Spinal cord (tissue), 9 donors: ENCODE measurements at regions not wholly inside any gene's neighbourhood (a gene's known extent, or its start where the extent isn't known, plus 50 kb on each side); places are given as distances from the start of the nearest gene placed in this dataset.
A peak's percentile ranks its signal among the peaks of the same experiment; 100 is the strongest.

ENCODE experiments used
- DNase-seq, 6 donors: peaks; one replicate each; pipeline versions ENCODE4 v3.0.0 to v3.0.0-alpha.2; 2013 to 2015; ENCODE audit warnings: low spot score in 6 of 6, low read depth in 4 of 6
- H3K27ac ChIP-seq: one replicate; pipeline ENCODE4 v1.5.1; 2013; ENCODE audit warnings: low read depth, low read length, control low read depth
- H3K27me3 ChIP-seq: one replicate; pipeline ENCODE4 v1.6.1; 2013; ENCODE audit warnings: low read length; ENCODE audit not compliant: control insufficient read depth, insufficient read depth
- H3K36me3 ChIP-seq: one replicate; pipeline ENCODE4 v1.6.1; 2013; ENCODE audit warnings: low read length; ENCODE audit not compliant: control insufficient read depth, insufficient read depth
- H3K4me1 ChIP-seq: one replicate; pipeline ENCODE4 v1.6.1; 2013; ENCODE audit warnings: low read length; ENCODE audit not compliant: control insufficient read depth, insufficient read depth
- H3K4me3 ChIP-seq: one replicate; pipeline ENCODE4 v1.5.1; 2013; ENCODE audit warnings: low read depth, low read length, control low read depth
- H3K9me3 ChIP-seq: one replicate; pipeline ENCODE4 v1.6.1; 2013; ENCODE audit warnings: low read length; ENCODE audit not compliant: control insufficient read depth, insufficient read depth
- WGBS: methylation state at CpG from one replicate; pipeline ENCODE4 v1.1.5; 2013; ENCODE audit warnings: missing lambda C conversion rate; ENCODE audit not compliant: insufficient coverage; 5-methylcytosine and 5-hydroxymethylcytosine counted together
- donor health status: healthy.

DNA sequence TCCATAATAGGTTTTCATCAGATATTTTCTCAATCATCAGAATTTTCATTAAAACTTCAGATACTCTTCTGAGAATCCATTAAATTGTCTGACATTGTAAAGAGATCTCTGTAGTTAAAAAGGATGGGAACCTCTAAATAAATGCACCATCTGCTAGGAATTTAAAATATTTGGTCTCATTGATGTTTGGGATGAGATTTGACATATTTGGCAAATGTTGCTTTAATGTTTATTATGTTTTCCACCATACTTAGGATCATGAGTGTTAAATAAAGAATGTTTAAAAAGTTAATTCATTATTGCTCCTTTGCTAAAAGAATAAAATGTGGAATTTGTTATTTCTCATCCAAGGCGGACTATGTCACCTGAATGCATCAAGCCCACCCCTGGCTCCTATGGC is 85.5 kb upstream of the VANGL1 start:
- no CpG with 5 or more reads among the region's 1 CpG for WGBS
- no peaks in the 10 kb centered on the region for H3K4me1 ChIP-seq
- no peak overlapping the region for H3K4me3 ChIP-seq
- DNase-seq: no peak
- H3K36me3 ChIP-seq: no peaks in the 10 kb centered on the region
- no peaks in the 10 kb centered on the region for H3K27me3 ChIP-seq
- no peaks in the 10 kb centered on the region for H3K9me3 ChIP-seq
- no peak overlapping the region for H3K27ac ChIP-seq

DNA sequence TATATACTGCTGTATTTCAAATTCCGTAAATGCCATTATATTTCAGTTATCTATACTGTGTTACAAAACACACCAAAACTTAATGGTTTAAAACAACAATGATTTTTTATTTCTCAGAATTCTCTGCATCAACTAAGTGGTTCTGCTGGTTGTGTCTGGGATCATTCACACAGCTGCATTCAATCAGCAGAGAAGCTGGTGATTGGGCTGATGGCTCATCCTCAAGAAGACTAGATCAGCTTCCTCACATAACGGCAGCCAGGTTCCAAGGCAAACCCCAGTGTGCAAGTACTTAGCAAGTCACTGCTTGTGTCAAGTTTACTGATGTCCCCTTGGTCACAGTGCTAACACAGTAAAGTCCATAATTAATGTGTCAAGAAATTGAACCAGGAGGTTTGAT is 86.3 kb upstream of the VANGL1 start:
- no CpG with 5 or more reads among the region's 2 CpGs for WGBS
- DNase-seq: no peak
- H3K27ac ChIP-seq: no peak overlapping the region

DNA sequence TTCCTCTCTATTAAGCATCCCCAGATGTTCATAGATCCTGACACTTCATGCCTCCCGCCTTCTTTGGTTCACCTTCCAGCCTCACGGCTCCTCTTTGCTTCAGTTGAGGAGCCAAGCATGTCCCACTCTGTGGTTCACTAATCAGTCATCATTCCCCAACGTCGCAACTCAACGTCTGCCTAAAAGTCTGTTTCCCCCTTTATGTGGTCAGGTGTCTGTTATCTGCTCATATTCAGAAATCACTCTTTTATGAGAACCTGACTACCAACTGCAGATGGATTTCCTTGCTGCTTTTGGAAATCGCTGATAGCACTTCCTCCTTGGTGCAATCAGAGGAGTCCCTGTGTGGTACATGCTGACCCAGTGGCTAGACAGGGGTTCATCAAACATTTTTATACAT is 94.1 kb upstream of the VANGL1 start:
- Histone ChIP-seq H3K4me1 (peaks cover 4% of the 10 kb centered on the region), H3K27ac (no peak overlapping the region), H3K27me3 (no peaks in the 10 kb centered on the region), H3K4me3 (no peak overlapping the region), H3K9me3 (no peaks in the 10 kb centered on the region), H3K36me3 (no peaks in the 10 kb centered on the region)
- DNase-seq: no peak
- WGBS: 63% methylated on average over 3 of the region's 6 CpGs

More for the DNA sequence above, 86.3 kb upstream of the VANGL1 start:
- Histone ChIP-seq H3K9me3 (no peaks in the 10 kb centered on the region), H3K4me1 (no peaks in the 10 kb centered on the region), H3K27me3 (no peaks in the 10 kb centered on the region), H3K4me3 (no peak overlapping the region), H3K36me3 (no peaks in the 10 kb centered on the region)

DNA sequence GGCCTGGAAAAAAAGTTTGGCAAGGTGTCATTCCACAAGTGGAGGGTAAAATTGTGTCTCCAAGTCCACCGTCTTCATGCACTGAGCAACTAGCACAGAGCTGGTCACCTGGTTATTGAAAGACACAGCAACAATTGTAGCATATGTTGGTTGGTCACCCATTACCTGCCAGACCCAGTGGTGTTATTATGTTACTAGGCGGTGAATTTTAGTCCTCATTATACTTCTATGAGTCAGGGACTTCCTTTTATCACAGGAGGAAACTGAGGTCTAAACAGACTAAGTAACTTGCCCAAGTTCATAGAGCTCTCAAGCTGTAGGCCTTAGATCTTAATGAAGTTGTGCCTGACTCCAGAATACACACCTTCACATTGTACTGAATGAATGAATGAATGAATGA is 94.9 kb upstream of the VANGL1 start:
- Histone ChIP-seq H3K4me3 (no peak overlapping the region), H3K4me1 (peaks cover 4% of the 10 kb centered on the region), H3K27me3 (no peaks in the 10 kb centered on the region), H3K27ac (no peak overlapping the region), H3K36me3 (no peaks in the 10 kb centered on the region), H3K9me3 (no peaks in the 10 kb centered on the region)
- WGBS: 100% methylated on average over 1 of the region's 2 CpGs
- DNase-seq: no peak

DNA sequence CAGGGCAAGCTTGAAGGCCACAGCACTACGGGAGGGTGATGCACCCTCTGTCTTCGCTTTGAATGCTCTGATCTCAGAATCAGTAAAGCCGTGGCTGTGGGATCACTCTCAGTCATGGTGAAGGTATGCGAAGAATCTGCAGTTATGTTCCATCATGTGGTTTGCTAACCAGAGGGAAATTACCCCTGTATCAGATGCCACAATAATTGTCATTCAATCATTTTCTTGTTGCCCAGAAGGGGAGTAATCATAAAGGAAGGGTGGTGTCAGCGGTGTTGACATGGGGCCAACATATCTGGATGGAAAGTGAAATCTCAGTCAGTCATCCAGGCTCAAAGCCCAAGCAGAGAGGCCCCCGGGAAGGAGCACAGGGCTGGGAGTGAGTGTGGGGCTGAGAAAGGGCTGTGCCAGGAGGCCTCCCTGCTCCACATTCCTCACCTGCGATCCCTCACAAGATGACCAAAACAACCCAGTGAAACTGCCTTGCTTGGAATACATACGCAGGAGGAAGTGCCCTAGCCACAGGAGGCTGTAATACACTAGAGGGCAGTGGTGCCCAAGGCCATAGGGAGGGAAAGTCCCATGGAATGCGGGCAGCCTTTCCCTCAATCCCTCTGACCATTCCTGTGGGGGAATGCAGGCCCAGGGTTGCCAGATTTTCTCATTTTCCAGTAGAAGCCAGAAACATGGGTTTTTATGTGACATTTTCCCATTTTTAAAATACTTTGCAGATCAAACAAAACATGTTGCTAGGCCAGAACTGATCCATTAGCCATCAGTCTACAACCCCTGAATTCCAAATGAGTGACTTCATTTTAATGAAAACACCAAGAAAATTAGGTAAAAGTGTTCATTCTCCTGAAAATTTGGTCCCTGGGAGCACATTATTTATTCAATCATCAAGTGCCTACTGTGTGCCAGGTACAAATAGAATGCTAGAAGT is 95.7 kb upstream of the VANGL1 start:
- H3K27ac ChIP-seq: no peak overlapping the region
- DNase-seq: peak in 1 of 6 donors; percentile 33

DNA sequence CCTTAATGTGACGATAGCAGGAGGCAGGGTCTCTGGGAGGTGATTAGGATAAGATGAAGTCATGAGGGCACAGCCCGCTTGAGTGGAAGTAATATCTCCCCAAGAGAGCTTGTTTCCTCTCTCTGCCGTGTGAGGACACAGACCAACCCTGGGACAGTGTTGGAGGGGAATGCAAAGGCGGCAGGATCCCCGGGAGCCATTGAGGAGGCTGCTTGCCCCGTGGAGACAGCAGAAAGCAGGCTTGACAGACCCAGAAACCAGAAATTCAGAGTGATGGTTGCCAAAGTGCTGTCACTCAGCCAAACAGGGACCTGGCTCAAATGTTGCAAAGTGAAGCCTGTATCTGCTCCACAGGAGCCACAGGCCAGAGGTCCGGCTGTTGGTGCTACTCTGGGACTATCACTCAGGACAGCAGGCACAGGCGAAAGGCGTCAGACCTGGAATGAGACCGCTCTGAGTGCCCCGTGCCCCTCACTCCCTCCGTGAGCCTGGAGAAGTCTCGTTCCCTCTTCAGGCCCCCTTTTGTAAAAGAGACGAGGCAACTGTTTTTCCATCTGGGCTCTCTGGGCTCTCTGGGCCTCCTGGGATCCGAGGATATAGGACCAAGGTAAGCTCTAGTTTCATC is 96.6 kb upstream of the VANGL1 start:
- Histone ChIP-seq H3K27me3 (no peaks in the 10 kb centered on the region), H3K27ac (no peak overlapping the region), H3K4me3 (no peak overlapping the region), H3K36me3 (no peaks in the 10 kb centered on the region), H3K4me1 (peaks cover 4% of the 10 kb centered on the region), H3K9me3 (no peaks in the 10 kb centered on the region)
- DNase-seq: no peak
- 72% methylated on average over 14 of the region's 15 CpGs for WGBS

More for the DNA sequence above, 95.7 kb upstream of the VANGL1 start:
- Histone ChIP-seq H3K36me3 (no peaks in the 10 kb centered on the region), H3K4me1 (peaks cover 4% of the 10 kb centered on the region), H3K4me3 (no peak overlapping the region), H3K27me3 (no peaks in the 10 kb centered on the region), H3K9me3 (no peaks in the 10 kb centered on the region)
- 66% methylated on average over 4 of the region's 9 CpGs for WGBS

DNA sequence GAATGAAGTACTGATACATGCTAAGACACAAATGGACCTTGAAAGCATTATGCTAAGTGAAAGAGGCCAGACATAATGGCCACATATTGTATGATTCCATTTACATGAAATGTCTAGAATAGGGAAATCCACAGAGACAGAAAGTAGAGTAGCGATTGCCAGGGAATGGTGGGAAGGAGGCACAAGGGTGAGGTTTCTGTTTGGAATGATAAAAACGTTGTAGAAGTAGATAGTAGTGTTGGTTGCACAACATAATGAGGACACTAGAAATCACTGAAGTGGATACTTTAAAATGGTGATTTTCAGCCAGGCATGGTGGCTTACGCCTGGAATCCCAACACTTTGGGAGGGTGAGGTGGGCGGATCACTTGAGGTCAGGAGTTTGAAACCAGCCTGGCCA is 97.6 kb upstream of the VANGL1 start:
- H3K9me3 ChIP-seq: no peaks in the 10 kb centered on the region
- H3K4me1 ChIP-seq: peaks cover 4% of the 10 kb centered on the region
- WGBS: 89% methylated on average over 2 of the region's 4 CpGs
- DNase-seq: no peak
- H3K36me3 ChIP-seq: no peaks in the 10 kb centered on the region
- H3K4me3 ChIP-seq: no peak overlapping the region
- H3K27me3 ChIP-seq: no peaks in the 10 kb centered on the region
- no peak overlapping the region for H3K27ac ChIP-seq

DNA sequence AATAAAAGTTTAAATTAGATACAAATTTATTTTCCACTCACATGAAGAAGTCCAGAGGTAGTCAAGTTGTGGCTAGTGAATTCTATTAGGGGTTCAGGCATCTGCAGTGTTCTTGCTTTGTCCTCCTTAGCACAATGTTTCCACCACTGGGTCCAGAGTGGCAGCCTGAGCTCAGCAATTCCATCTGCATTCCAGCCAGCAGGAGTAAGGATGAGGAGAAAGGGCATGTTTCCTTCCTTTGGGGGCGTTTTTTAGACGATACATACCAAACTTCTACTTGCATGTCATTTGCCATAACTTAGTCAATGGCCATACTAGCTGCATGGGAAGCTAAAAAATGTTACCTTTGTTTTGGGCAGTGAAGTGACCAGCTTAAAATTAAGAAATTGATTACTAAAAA is 98.5 kb upstream of the VANGL1 start:
- no peak for DNase-seq
- Histone ChIP-seq H3K4me3 (no peak overlapping the region), H3K4me1 (peaks cover 4% of the 10 kb centered on the region), H3K27ac (no peak overlapping the region), H3K9me3 (no peaks in the 10 kb centered on the region), H3K36me3 (no peaks in the 10 kb centered on the region), H3K27me3 (no peaks in the 10 kb centered on the region)
- WGBS: no CpG with 5 or more reads among the region's 2 CpGs

DNA sequence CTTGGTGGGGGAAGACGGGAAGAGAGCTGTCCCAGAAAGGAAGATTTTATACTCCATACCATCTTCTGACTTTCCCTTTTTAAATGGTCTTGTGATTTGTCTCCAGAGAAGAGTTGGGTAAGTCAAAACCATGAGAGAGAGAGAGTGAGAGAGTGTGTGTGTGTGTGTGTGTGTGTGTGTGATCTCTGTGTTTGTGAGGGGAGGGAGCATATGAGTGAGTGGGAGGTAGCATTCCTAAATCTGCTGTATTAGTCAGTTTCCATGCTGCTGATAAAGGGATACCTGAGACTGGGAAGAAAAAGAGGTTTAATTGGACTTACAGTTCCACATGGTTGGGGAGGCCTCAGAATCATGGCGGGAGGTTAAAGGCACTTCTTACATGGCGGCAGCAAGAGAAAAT is 102.0 kb upstream of the VANGL1 start:
- Histone ChIP-seq H3K4me3 (no peak overlapping the region), H3K27me3 (no peaks in the 10 kb centered on the region), H3K4me1 (no peaks in the 10 kb centered on the region), H3K27ac (no peak overlapping the region), H3K36me3 (no peaks in the 10 kb centered on the region), H3K9me3 (no peaks in the 10 kb centered on the region)
- DNase-seq: no peak
- WGBS: no CpG with 5 or more reads among the region's 3 CpGs

DNA sequence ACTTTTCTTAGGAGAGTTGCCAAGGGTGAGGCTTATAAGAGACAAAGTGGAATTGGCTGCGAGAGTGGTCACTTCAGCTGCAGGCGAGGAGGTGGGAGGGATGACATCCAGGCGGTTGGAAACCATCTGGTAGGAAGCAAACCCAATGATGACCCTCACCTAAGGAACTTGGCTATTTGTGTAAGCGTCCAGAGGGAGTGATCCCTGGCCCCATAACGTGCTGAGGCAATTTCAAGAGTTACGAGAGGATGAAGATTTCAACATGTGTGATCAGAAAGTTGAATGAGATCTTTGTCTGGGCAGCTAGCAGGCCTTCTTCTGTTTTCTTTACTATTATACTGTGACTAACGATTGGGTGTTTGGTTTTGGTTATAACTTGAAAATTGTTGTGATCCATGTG is 102.7 kb upstream of the VANGL1 start:
- H3K9me3 ChIP-seq: no peaks in the 10 kb centered on the region
- H3K4me3 ChIP-seq: no peak overlapping the region
- peak in 1 of 6 donors; percentile 31 for DNase-seq
- WGBS: 84% methylated on average over 5 of the region's 7 CpGs
- H3K36me3 ChIP-seq: no peaks in the 10 kb centered on the region
- H3K27ac ChIP-seq: peak overlapping the region; percentile 17
- H3K4me1 ChIP-seq: no peaks in the 10 kb centered on the region
- no peaks in the 10 kb centered on the region for H3K27me3 ChIP-seq
